Activated T-helper 2 cell treated with anti-CD3 and anti-CD28 coated beads, Interferon-gamma antibody, Interleukin-2, Interleukin-4, amounts not matched to agents 10 μg/mL and 5 μg/mL and 100 μg/mL, durations not matched to agents 14 hours and 24 hours and 36 hours (primary cell): ENCODE measurements at regions not wholly inside any gene's neighbourhood (a gene's known extent, or its start where the extent isn't known, plus 50 kb on each side); places are given as distances from the start of the nearest gene placed in this dataset.
A peak's percentile ranks its signal among the peaks of the same experiment; 100 is the strongest.

Experiments
- DNase-seq: peaks from one replicate; pipeline ENCODE4 v3.0.0; 2021; ENCODE audit warnings: low spot score
- H3K27ac Mint-ChIP-seq: one replicate; pipeline ENCODE4 v1.8.0; 2021; ENCODE audit warnings: mixed read lengths
- H3K27me3 Mint-ChIP-seq: one replicate; pipeline ENCODE4 v1.8.0; 2021; ENCODE audit warnings: low read depth, mixed read lengths
- H3K36me3 Mint-ChIP-seq: one replicate; pipeline ENCODE4 v1.8.0; 2021; ENCODE audit warnings: low read depth, mixed read lengths
- H3K4me1 Mint-ChIP-seq: one replicate; pipeline ENCODE4 v1.8.0; 2021; ENCODE audit warnings: low read depth, mixed read lengths
- H3K4me3 Mint-ChIP-seq: one replicate; pipeline ENCODE4 v1.8.0; 2021; ENCODE audit warnings: low read depth, mild to moderate bottlenecking, moderate library complexity, mixed read lengths
- H3K9me3 Mint-ChIP-seq: one replicate; pipeline ENCODE4 v1.8.0; 2021; ENCODE audit warnings: mixed read lengths
- intact Hi-C: fragments of 100-400 bp; cut with micrococcal nuclease; formaldehyde crosslinking; loops from one replicate; pipeline ENCODE4 v1.15.1; 2023

DNA sequence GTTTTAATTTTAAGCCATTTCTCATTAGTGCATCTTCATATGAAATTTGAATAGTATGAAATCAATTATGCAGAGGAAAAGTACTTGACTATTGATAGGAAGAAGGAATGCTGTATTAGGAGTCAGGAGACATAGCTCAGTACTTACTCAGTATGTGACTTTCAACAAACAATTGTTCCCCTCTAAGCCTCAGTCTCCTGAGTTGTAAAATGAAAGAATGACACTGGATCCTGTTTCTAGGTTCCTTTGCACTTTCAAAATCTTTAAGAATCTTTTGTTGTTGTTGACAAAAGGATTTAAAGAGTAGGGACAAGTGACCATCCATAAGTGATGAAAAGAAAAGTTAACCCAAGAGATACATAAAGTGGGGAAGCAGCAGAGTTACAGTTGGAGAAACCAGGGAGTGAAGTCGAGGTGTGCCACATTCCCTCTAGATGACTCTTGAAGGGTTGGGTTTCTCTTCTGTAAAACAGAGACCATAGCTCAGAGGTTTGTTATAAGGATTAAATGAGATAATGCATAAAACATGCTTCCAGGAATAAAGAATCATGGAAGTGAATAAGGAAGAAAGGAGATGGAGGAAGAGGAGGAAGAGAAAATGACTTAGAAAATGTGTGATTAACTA, 105.7 kb upstream of the KCNJ15 start:
- DNase-seq = no peak
- no peaks in the 10 kb centered on the region for H3K9me3 Mint-ChIP-seq
- no peaks in the 10 kb centered on the region for H3K4me1 Mint-ChIP-seq
- H3K27me3 Mint-ChIP-seq = peaks cover 16% of the 10 kb centered on the region
- H3K4me3 Mint-ChIP-seq = no peak overlapping the region
- H3K36me3 Mint-ChIP-seq = no peaks in the 10 kb centered on the region
- H3K27ac Mint-ChIP-seq = no peak overlapping the region
- intact Hi-C loops = no loop called here

DNA sequence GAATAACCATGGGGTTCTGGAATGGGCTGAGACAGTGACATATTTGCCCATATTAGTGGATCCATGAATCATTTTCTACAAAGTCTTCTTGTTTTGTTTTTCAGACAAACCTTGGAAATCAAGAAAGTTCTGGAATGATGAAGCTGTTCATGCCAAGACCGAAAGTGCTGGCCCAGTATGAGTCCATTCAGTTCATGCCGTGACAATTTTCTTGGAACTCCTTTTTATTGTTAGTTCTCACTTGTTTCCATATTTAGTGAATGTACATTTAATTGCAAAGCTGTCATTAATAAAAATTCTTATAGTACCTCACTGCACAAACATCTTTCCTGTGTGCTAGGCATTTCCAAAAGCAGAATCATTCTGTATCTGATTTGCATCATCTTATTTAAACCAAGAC, 100.6 kb upstream of the KCNJ15 start:
- intact Hi-C loops = no loop called here
- no peaks in the 10 kb centered on the region for H3K4me1 Mint-ChIP-seq
- H3K9me3 Mint-ChIP-seq = no peaks in the 10 kb centered on the region
- H3K27ac Mint-ChIP-seq = no peak overlapping the region
- peaks cover 21% of the 10 kb centered on the region for H3K27me3 Mint-ChIP-seq
- no peaks in the 10 kb centered on the region for H3K36me3 Mint-ChIP-seq
- DNase-seq = no peak
- H3K4me3 Mint-ChIP-seq = no peak overlapping the region

DNA sequence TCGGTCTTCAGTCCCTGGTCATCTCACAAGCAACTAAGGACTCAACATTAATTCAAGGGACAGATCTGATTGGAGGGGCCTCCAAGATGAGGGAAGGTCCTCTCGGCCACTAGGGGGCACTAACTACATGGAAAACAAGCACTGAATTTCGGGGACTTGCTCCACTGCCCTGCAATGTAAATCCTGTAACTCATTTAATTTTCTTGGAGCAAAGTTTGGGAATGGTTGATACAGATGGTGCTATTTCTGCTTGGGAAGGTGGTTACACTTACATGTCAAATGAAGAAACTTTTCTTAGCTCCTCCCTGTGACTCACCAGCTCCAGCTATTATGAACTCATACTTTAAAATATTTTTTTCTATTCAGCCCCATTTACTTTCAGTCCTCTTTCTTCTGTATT, 97.4 kb upstream of the KCNJ15 start:
- intact Hi-C loops = loop anchor here (1.0 to 2.0 kb wide), 3 partner anchors 59 to 197 kb away; no protein-coding TSS in a partner anchor
- no peaks in the 10 kb centered on the region for H3K9me3 Mint-ChIP-seq
- H3K4me3 Mint-ChIP-seq = no peak overlapping the region
- H3K27ac Mint-ChIP-seq = no peak overlapping the region
- H3K27me3 Mint-ChIP-seq = peaks cover 19% of the 10 kb centered on the region
- H3K36me3 Mint-ChIP-seq = no peaks in the 10 kb centered on the region
- peak; percentile 14 for DNase-seq
- H3K4me1 Mint-ChIP-seq = no peaks in the 10 kb centered on the region

DNA sequence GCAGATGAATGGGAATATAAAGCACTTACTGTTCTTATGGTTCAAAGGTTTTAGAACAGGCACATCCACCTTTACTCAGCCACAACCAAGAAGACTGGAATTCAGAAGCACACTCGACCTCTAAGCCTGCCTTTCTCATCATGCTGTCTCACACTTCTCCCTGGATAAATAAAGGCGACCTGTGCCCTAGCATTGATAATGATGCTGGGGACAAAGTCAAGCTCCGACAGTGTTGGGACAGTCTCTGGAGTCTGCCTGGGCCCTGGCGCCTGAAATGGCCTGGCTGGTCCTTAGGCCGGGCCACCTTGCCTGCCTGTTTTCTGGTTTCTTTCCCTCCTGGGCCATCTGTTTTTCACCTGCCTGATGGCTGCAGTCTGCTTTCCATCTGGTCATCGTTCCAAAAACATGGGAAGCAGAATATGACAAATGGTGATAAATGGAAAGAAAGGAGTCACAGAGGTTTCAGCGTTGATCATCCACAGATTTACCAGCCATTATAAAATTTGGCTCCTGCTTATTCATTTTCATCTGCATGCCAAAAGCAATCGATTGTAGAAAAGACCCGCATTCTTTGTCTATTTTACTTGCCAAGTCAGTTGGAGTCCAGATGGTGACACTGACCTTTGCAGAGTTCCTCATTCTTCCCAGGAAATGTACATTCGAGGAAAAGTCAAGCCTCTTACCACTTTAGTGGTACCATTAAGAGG, 91.2 kb upstream of the KCNJ15 start:
- Mint-ChIP-seq H3K36me3 (no peaks in the 10 kb centered on the region), H3K9me3 (no peaks in the 10 kb centered on the region), H3K4me3 (no peak overlapping the region), H3K27me3 (peaks cover 2% of the 10 kb centered on the region), H3K27ac (no peak overlapping the region), H3K4me1 (no peaks in the 10 kb centered on the region)
- DNase-seq = no peak
- intact Hi-C loops = no loop called here

DNA sequence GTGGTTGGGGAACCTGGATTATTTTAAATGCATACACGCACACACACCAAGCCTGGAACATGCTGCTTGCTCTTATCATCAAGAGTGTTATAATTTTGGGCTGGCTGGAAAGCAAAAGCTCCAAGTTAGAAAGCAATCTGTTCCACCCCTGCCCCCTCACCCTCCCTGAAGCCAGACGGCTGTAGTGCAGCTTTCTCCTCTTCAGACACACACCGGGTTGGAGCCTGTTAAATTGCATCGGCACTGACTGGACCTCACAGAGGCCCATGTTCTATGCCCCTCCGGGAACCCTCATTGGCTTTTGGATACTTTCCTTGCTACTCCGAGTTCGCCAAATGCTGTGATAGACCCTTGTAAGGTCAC, 90.6 kb upstream of the KCNJ15 start:
- Mint-ChIP-seq H3K4me3 (no peak overlapping the region), H3K36me3 (no peaks in the 10 kb centered on the region), H3K9me3 (no peaks in the 10 kb centered on the region), H3K27ac (no peak overlapping the region), H3K4me1 (no peaks in the 10 kb centered on the region), H3K27me3 (no peaks in the 10 kb centered on the region)
- intact Hi-C loops = no loop called here
- DNase-seq = no peak

DNA sequence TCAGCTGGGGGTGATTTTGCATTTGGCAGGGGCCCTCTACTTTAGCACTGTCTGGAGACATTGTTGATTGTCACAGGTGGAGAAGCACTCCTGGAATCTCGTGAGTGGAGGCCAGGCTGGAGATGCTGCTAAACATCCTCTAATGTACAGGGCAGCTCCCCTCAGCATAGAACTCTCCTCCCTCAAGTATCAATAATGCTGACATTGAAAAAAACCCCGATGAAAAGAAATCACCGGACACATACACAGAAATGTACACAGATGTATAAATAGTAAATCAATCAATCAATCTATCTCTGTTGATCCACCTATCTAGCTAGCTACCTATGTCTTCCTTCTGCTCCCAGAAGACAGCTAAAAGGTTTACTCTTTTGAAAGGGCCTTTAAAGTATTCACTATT, 89.4 kb upstream of the KCNJ15 start:
- intact Hi-C loops = no loop called here
- DNase-seq = no peak
- Mint-ChIP-seq H3K4me3 (no peak overlapping the region), H3K27ac (no peak overlapping the region), H3K36me3 (no peaks in the 10 kb centered on the region), H3K4me1 (no peaks in the 10 kb centered on the region), H3K9me3 (no peaks in the 10 kb centered on the region), H3K27me3 (no peaks in the 10 kb centered on the region)

DNA sequence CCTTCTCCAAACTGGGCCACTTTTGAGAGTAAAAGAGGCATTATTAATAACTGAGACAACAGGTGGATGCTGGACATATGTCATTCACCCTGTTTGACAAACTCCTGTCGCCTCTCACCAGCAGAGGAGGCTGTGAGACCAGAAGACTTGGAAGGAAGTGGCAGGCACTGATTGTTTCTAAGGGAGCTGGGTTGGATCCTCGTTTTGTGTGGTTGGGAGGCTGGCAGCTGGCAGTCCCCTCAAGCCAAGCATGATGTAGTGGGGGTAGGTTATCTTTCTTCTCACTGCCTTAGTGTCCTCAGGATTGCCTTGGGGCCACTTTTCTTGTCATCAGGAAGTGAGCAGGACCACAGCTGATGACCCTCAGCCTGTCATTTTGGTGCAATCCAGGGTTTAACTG, 86.5 kb upstream of the KCNJ15 start:
- Mint-ChIP-seq H3K9me3 (no peaks in the 10 kb centered on the region), H3K27me3 (no peaks in the 10 kb centered on the region), H3K27ac (no peak overlapping the region), H3K36me3 (no peaks in the 10 kb centered on the region), H3K4me1 (no peaks in the 10 kb centered on the region), H3K4me3 (no peak overlapping the region)
- intact Hi-C loops = loop anchor here (5.0 kb wide), 1 partner anchor 182 kb away; no protein-coding TSS in a partner anchor
- no peak for DNase-seq

DNA sequence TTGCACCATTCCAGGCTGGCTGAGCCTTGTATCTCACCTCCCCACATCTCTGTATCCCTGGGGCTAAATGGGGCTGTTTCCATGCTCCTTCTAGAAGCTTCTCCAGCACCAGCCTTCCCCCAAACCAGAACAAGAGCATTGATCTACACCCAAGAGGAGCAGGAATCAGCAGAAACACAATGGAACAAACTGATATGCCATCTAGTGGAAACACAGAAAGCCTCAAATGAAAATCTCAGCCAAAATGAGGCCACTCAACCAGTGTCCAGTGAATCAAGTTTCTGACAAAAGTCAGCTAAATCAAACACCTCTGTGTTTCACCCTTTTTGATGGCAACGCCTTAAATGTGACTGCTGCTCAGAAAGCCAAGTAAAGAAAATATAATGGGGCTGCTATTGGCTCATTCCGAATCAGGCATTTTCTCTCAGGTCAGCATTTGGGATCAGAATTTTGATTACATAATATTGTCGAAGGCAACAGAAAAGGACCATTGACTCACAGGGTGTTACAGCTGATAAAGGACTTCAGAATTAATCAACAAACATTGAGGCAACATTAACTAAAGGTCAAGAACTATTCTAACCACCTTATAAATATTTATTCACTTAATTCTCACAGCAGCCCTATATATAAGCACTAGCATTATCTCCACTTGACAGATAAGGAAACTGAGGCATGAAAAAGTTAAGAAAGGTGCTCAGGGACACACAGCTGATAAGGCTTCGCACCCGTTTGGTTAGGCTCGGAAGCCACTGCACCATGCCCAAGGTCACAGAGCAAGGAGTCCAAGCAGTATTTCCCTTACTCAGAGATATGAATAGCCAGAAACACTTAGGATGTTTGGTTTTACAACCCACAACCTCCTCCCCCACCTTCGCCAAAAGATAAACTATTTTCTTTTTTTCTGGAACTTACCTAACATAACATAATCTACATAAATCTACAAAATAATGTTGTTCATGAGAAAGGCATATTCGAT, 85.8 kb upstream of the KCNJ15 start:
- Mint-ChIP-seq H3K4me1 (no peaks in the 10 kb centered on the region), H3K9me3 (no peaks in the 10 kb centered on the region), H3K4me3 (no peak overlapping the region), H3K27ac (no peak overlapping the region), H3K36me3 (no peaks in the 10 kb centered on the region), H3K27me3 (no peaks in the 10 kb centered on the region)
- intact Hi-C loops = loop anchor here (5.0 kb wide), 1 partner anchor 181 kb away; no protein-coding TSS in a partner anchor
- no peak for DNase-seq

DNA sequence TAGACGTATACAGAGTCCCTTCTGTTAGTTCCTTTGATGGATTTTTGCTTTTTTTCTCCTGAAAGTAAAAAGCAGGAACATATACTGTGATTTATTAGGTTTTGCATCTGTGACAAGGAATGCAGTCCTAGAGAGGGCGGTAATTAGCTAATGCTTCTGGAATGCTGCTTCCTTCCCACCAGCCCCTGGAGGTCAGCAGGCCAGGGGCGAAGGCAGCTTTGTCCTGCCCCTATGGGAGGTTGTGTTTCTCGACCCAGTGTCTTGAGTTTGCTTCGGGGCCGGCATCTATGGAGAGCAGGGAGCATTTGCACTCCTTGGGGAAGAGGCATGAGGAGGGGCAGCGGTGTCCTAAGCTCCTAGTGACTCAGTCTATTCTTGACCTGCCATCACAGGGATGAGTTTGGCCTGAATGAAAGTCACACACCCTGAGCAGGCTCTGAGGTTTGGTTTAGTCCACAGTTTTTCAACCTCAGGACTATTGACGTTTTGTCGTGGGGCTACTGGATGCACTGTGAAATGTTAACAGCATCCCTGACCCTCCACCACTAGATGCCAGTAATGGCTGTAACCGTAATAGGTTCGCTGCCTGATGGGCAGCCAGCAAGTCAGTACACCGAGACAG, 85.0 kb upstream of the KCNJ15 start:
- no peaks in the 10 kb centered on the region for H3K36me3 Mint-ChIP-seq
- DNase-seq = no peak
- H3K4me3 Mint-ChIP-seq = no peak overlapping the region
- H3K4me1 Mint-ChIP-seq = no peaks in the 10 kb centered on the region
- H3K27ac Mint-ChIP-seq = no peak overlapping the region
- no peaks in the 10 kb centered on the region for H3K27me3 Mint-ChIP-seq
- intact Hi-C loops = loop anchor here (5.0 kb wide), 1 partner anchor 180 kb away; no protein-coding TSS in a partner anchor
- H3K9me3 Mint-ChIP-seq = no peaks in the 10 kb centered on the region

DNA sequence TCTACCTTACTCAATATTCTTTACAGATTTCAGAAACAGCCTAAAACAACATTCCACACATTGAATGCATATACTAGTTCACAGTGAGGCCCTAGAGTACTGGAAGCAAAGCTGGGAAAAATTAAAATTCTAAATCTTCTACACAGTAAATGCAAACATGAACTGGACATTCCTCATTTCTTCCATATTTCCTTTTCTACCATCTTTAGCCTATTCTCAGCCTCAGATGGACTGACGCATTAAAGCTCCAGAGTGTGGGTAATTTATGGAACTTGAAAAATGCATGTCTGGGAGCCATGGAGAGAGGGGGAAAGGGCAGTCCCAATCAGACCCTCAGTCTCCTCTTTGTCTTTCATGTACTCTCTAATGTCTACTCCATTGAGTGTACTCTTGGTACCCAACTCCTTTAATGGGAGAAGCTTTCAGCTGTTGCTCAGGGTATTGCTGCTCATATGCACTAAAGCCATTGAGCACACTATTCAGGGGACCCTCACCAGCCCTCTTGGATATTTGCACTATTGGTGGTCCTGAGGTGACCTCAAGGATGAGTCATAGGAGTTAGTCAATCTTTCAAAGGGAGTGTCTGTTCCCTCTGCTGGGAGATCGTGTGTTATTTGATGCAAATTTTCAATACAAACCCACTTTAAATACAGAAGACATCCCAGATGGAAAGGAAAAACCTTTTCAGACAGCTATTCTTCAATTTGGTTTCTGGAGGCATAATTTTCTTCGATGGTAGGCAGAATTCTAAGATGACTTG, 83.3 kb upstream of the KCNJ15 start:
- intact Hi-C loops = loop anchor here (5.0 kb wide), 1 partner anchor 179 kb away; no protein-coding TSS in a partner anchor
- Mint-ChIP-seq H3K9me3 (no peaks in the 10 kb centered on the region), H3K27me3 (no peaks in the 10 kb centered on the region), H3K4me3 (no peak overlapping the region), H3K27ac (no peak overlapping the region), H3K36me3 (no peaks in the 10 kb centered on the region), H3K4me1 (no peaks in the 10 kb centered on the region)
- no peak for DNase-seq

DNA sequence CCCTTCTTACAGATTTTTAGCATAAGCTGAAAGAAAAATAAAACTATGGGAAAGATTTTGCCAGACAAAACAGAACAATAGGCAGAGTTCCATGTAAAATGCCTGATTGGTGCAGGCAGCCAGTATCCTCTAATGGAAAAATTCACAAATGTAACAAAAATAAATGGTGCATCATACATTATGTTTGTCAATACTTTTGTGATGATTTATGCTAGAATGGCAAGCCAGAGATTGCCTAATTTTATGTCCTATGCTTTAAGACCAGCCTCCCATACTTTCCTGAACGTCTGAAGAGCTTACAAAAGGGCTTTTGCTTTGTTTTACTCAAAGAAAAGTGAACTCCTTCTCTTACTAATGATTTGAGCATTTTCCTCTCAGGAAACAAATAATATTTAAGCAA, 81.5 kb upstream of the KCNJ15 start:
- no peaks in the 10 kb centered on the region for H3K27me3 Mint-ChIP-seq
- H3K36me3 Mint-ChIP-seq = no peaks in the 10 kb centered on the region
- peaks cover 3% of the 10 kb centered on the region for H3K9me3 Mint-ChIP-seq
- intact Hi-C loops = no loop called here
- H3K4me1 Mint-ChIP-seq = peaks cover 12% of the 10 kb centered on the region
- H3K27ac Mint-ChIP-seq = no peak overlapping the region
- no peak for DNase-seq
- no peak overlapping the region for H3K4me3 Mint-ChIP-seq
